PC-9 (cell line): ENCODE measurements at regions not wholly inside any gene's neighbourhood (a gene's known extent, or its start where the extent isn't known, plus 50 kb on each side); places are given as distances from the start of the nearest gene placed in this dataset.

Experiments
- BruUV-seq: library from RNA; stranded (reverse); fragments of 400-500 nt; replicated peaks from 2 replicates; lab custom pipeline; 2021; lab: Mats Ljungman, UMichigan
- CTCF ChIA-PET: fragments of 300-600 bp; sonication (Branson Sonifier 250); formaldehyde crosslinking; loops from one replicate; lab custom pipeline; 2022; ENCODE audit warnings: antibody characterized with exemption; lab: Charles Lee
- POLR2A ChIA-PET: fragments of 300-600 bp; sonication (Branson Sonifier 250); formaldehyde crosslinking; loops from one replicate; lab custom pipeline; 2022; ENCODE audit warnings: antibody characterized with exemption; ENCODE audit not compliant: unreplicated experiment; lab: Charles Lee
- DNase-seq, 2 experiments: peaks; one replicate each; pipeline versions ENCODE4 v3.0.0 to v3.0.0-alpha.2; 2015 to 2022; ENCODE audit warnings: mixed read lengths in 1 of 2
- H2AFZ ChIP-seq: fragments of 200-600 bp; sonication (generic); 2 replicates; pipeline ENCODE4 v1.8.1; 2017; ENCODE audit warnings: antibody characterized with exemption
- H3F3A ChIP-seq: fragments of 200-600 bp; sonication (generic); 2 replicates; pipeline ENCODE4 v1.8.1; 2017; ENCODE audit warnings: antibody characterized with exemption, mild to moderate bottlenecking, low read depth; ENCODE audit not compliant: insufficient read depth
- H3K27ac ChIP-seq: fragments of 200-600 bp; sonication (generic); 2 replicates; pipeline ENCODE4 v1.6.1; 2016; ENCODE audit warnings: mixed run types
- H3K27me3 ChIP-seq: fragments of 200-600 bp; sonication (generic); 2 replicates; pipeline ENCODE4 v1.6.1; 2016; ENCODE audit warnings: low read depth, mixed run types; ENCODE audit not compliant: insufficient read depth
- H3K36me3 ChIP-seq: fragments of 200-600 bp; sonication (generic); 2 replicates; pipeline ENCODE4 v1.6.1; 2016; ENCODE audit warnings: low read depth, mixed run types
- H3K4me1 ChIP-seq: fragments of 200-600 bp; sonication (generic); replicated peaks from 2 replicates; pipeline ENCODE4 v1.6.1; 2016; ENCODE audit warnings: mixed run types; ENCODE audit not compliant: insufficient read depth
- H3K4me2 ChIP-seq: fragments of 200-600 bp; sonication (generic); 2 replicates; pipeline ENCODE4 v1.6.1; 2017; ENCODE audit warnings: mixed run types
- H3K4me3 ChIP-seq: fragments of 200-600 bp; sonication (generic); 2 replicates; pipeline ENCODE4 v1.6.1; 2016; ENCODE audit warnings: mixed run types
- H3K79me2 ChIP-seq: fragments of 200-600 bp; sonication (generic); 2 replicates; pipeline ENCODE4 v1.6.1; 2017; ENCODE audit warnings: low read depth, mixed run types
- H3K9me2 ChIP-seq: fragments of 200-600 bp; sonication (generic); 2 replicates; pipeline ENCODE4 v1.8.1; 2017; ENCODE audit warnings: mild to moderate bottlenecking; ENCODE audit not compliant: insufficient read depth
- H3K9me3 ChIP-seq: fragments of 200-600 bp; sonication (generic); 2 replicates; pipeline ENCODE4 v1.8.1; 2016; ENCODE audit warnings: low read depth; ENCODE audit not compliant: insufficient read depth
- H4K20me1 ChIP-seq: fragments of 200-600 bp; sonication (generic); 2 replicates; pipeline ENCODE4 v1.8.1; 2017; ENCODE audit not compliant: insufficient read depth
- EZH2 ChIP-seq: fragments of 200-600 bp; sonication (generic); IDR thresholded peaks from 2 replicates; pipeline ENCODE4 v1.8.0; 2017; ENCODE audit warnings: antibody characterized with exemption, low read depth
- intact Hi-C: fragments of 100-400 bp; cut with micrococcal nuclease; formaldehyde crosslinking; loops from one replicate; pipeline ENCODE4 v1.10.0; 2022; ENCODE audit not compliant: unreplicated experiment
- TF ChIP-seq, protein P1 (sequence below): fragments of 200-600 bp; sonication (generic); conservative IDR thresholded peaks from 2 replicates; pipeline ENCODE4 v1.6.1; 2017; ENCODE audit warnings: mixed run types, antibody characterized with exemption, mild to moderate bottlenecking, moderate library complexity

DNA sequence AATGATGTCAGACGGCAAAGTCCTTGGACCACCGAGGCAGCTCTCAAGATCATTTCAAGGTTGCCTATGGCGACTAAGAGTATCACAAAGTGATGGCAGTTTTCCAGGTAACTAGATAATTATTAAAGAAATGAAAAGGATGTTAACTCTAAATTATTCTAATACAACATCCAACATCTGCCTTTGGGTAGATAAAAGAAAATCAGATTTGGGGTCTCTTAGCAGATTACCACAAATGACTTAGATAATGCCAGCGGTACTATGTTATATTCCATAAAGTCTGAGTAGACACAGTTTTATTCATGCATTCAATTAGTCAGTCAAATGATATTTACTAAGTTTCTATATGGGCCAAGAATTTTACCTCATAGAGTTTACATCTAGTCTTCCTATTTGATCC, 441.3 kb downstream of the NEBL start:
- H3K79me2 ChIP-seq, result no peaks in the 10 kb centered on the region
- no peak overlapping the region for H3K27ac ChIP-seq
- intact Hi-C loops, result no loop called here
- ChIA-PET CTCF (no interaction called here), POLR2A (no interaction called here)
- H3F3A ChIP-seq, result no peaks in the 10 kb centered on the region
- DNase-seq, result no peak
- H3K4me3 ChIP-seq, result no peak overlapping the region
- H4K20me1 ChIP-seq, result no peaks in the 10 kb centered on the region
- H3K27me3 ChIP-seq, result no peaks in the 10 kb centered on the region
- no peaks in the 10 kb centered on the region for H3K9me2 ChIP-seq
- no peak for TF ChIP-seq EZH2
- TF ChIP-seq, protein P1, sequence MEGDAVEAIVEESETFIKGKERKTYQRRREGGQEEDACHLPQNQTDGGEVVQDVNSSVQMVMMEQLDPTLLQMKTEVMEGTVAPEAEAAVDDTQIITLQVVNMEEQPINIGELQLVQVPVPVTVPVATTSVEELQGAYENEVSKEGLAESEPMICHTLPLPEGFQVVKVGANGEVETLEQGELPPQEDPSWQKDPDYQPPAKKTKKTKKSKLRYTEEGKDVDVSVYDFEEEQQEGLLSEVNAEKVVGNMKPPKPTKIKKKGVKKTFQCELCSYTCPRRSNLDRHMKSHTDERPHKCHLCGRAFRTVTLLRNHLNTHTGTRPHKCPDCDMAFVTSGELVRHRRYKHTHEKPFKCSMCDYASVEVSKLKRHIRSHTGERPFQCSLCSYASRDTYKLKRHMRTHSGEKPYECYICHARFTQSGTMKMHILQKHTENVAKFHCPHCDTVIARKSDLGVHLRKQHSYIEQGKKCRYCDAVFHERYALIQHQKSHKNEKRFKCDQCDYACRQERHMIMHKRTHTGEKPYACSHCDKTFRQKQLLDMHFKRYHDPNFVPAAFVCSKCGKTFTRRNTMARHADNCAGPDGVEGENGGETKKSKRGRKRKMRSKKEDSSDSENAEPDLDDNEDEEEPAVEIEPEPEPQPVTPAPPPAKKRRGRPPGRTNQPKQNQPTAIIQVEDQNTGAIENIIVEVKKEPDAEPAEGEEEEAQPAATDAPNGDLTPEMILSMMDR, result no peak
- H3K4me1 ChIP-seq, result no peaks in the 10 kb centered on the region
- H2AFZ ChIP-seq, result no peak overlapping the region
- no peak overlapping the region for H3K4me2 ChIP-seq
- no peaks in the 10 kb centered on the region for H3K9me3 ChIP-seq
- no TSS peak for BruUV-seq
- no peaks in the 10 kb centered on the region for H3K36me3 ChIP-seq

DNA sequence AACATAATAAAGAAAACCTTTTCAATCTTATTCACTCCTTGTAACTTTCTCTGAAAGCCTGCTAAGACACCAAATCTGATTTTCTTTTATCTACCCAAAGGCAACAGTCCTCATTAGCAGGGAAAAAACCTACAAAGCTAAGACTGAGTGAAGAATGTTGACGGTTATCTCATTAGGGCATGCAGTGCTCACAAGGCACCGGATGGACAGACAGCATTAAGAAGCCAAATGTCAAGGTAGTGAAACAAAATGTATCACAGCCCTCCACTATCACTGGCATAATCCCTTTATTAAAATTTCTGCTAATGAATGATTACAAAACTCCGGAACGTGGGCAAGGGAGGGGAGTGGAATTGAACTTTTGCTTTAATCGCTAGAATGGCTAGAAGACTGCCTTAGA, 442.8 kb downstream of the NEBL start:
- no peak for TF ChIP-seq EZH2
- TF ChIP-seq, protein P1, result no peak
- H3K79me2 ChIP-seq, result no peaks in the 10 kb centered on the region
- H3K27me3 ChIP-seq, result no peaks in the 10 kb centered on the region
- no TSS peak for BruUV-seq
- no peaks in the 10 kb centered on the region for H3K9me3 ChIP-seq
- H3K4me2 ChIP-seq, result no peak overlapping the region
- H3K4me1 ChIP-seq, result no peaks in the 10 kb centered on the region
- POLR2A ChIA-PET, result no interaction called here
- H3K4me3 ChIP-seq, result no peak overlapping the region
- no peaks in the 10 kb centered on the region for H3K36me3 ChIP-seq
- intact Hi-C loops, result no loop called here
- DNase-seq, result no peak
- H3F3A ChIP-seq, result no peaks in the 10 kb centered on the region
- no peak overlapping the region for H2AFZ ChIP-seq
- no peak overlapping the region for H3K27ac ChIP-seq
- no peaks in the 10 kb centered on the region for H4K20me1 ChIP-seq
- H3K9me2 ChIP-seq, result no peaks in the 10 kb centered on the region
- CTCF ChIA-PET, result no interaction called here

DNA sequence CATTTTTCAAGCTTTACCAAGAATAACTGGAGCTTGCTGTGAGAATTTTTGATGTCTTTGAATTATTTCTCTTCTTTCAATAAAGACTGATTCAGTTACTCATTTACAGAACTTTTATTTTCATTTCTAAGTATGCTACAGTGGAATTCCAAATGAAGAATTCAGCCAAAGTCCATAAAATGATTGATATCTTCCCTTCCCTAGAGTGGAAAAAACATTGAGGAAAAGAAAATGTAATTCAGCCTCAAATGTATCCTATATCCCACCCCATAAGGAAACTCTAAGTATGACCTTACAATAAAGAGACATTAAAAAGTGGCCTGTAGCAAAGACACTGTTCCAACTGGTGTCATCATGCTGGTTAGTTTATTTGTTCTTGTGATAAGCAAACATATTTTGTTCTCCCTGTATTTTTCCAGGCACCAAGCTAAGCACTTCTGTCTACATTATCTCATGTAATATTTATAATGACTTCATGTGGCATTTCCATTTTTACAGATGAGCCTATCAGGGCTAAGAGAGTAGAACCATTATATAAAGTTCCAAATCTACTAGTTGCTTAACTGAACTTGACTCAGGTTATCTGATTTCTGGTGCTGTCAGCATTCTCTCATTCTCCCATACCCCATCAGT, 450.4 kb downstream of the NEBL start:
- DNase-seq, result no peak
- no peaks in the 10 kb centered on the region for H3K27me3 ChIP-seq
- no peak for TF ChIP-seq EZH2
- TF ChIP-seq, protein P1, result no peak
- no peaks in the 10 kb centered on the region for H4K20me1 ChIP-seq
- H3K36me3 ChIP-seq, result no peaks in the 10 kb centered on the region
- H3K27ac ChIP-seq, result no peak overlapping the region
- intact Hi-C loops, result no loop called here
- no peaks in the 10 kb centered on the region for H3F3A ChIP-seq
- no TSS peak for BruUV-seq
- H3K79me2 ChIP-seq, result no peaks in the 10 kb centered on the region
- ChIA-PET CTCF (no interaction called here), POLR2A (no interaction called here)
- H3K4me2 ChIP-seq, result no peak overlapping the region
- no peaks in the 10 kb centered on the region for H3K9me2 ChIP-seq
- H3K4me1 ChIP-seq, result no peaks in the 10 kb centered on the region
- H3K9me3 ChIP-seq, result no peaks in the 10 kb centered on the region
- H2AFZ ChIP-seq, result no peak overlapping the region
- H3K4me3 ChIP-seq, result no peak overlapping the region
